HEK293T (cell line): ENCODE measurements at regions not wholly inside any gene's neighbourhood (a gene's known extent, or its start where the extent isn't known, plus 50 kb on each side); places are given as distances from the start of the nearest gene placed in this dataset.

Source experiments
- CTCF ChIA-PET: fragments of 350-600 bp; formaldehyde crosslinking; extraction: SDS; loops from one replicate; lab custom pipeline; 2021; ENCODE audit warnings: antibody characterized with exemption, inconsistent platforms; lab: Yijun Ruan, JAX
- POLR2A ChIA-PET: fragments of 350-600 bp; formaldehyde crosslinking; extraction: SDS; loops from one replicate; lab custom pipeline; 2020; ENCODE audit warnings: antibody characterized with exemption, inconsistent platforms; lab: Yijun Ruan, JAX
- DNase-seq: peaks from one replicate; pipeline ENCODE4 v3.0.0; 2012; ENCODE audit warnings: mixed read lengths; ENCODE audit errors: extremely low spot score
- ARNT ChIP-seq: fragments of 450-650 bp; IDR thresholded peaks from 2 replicates; pipeline ENCODE4 v1.6.1; 2017; ENCODE audit warnings: mild to moderate bottlenecking
- BHLHE40 ChIP-seq: fragments of 450-650 bp; IDR thresholded peaks from 2 replicates; pipeline ENCODE4 v1.6.1; 2016; ENCODE audit warnings: mild to moderate bottlenecking, moderate library complexity, borderline replicate concordance
- CTBP1 ChIP-seq: fragments of 450-650 bp; IDR thresholded peaks from 2 replicates; pipeline ENCODE4 v1.6.1; 2016; ENCODE audit warnings: borderline replicate concordance
- ELF4 ChIP-seq: fragments of 450-650 bp; IDR thresholded peaks from 2 replicates; pipeline ENCODE4 v1.6.1; 2017; ENCODE audit warnings: antibody characterized with exemption
- FOXA1 ChIP-seq: fragments of 450-650 bp; IDR thresholded peaks from 2 replicates; pipeline ENCODE4 v1.6.1; 2016; ENCODE audit warnings: mild to moderate bottlenecking
- FOXK2 ChIP-seq: fragments of 450-650 bp; IDR thresholded peaks from 2 replicates; pipeline ENCODE4 v1.6.1; 2016; ENCODE audit warnings: mild to moderate bottlenecking
- FOXM1 ChIP-seq: fragments of 450-650 bp; IDR thresholded peaks from 2 replicates; pipeline ENCODE4 v1.6.1; 2017; ENCODE audit warnings: mild to moderate bottlenecking, borderline replicate concordance
- L3MBTL2 ChIP-seq: fragments of 450-650 bp; conservative IDR thresholded peaks from 2 replicates; pipeline ENCODE4 v1.6.1; 2016; ENCODE audit warnings: mild to moderate bottlenecking
- LEF1 ChIP-seq: fragments of 450-650 bp; IDR thresholded peaks from 2 replicates; pipeline ENCODE4 v1.6.1; 2017; ENCODE audit warnings: mild to moderate bottlenecking, borderline replicate concordance
- NFRKB ChIP-seq: fragments of 450-650 bp; IDR thresholded peaks from 2 replicates; pipeline ENCODE4 v1.6.1; 2016; ENCODE audit warnings: mild to moderate bottlenecking, moderate library complexity
- PKNOX1 ChIP-seq: fragments of 450-650 bp; IDR thresholded peaks from 2 replicates; pipeline ENCODE4 v1.6.1; 2016
- SP1 ChIP-seq: fragments of 450-650 bp; IDR thresholded peaks from 2 replicates; pipeline ENCODE4 v1.6.1; 2017
- SUZ12 ChIP-seq: fragments of 450-650 bp; IDR thresholded peaks from 2 replicates; pipeline ENCODE4 v1.6.1; 2016; ENCODE audit warnings: mild to moderate bottlenecking
- TARDBP ChIP-seq: fragments of 450-650 bp; IDR thresholded peaks from 2 replicates; pipeline ENCODE4 v1.6.1; 2016

GRCh38 chr5:123813937-123814624 is 302.1 kb downstream of the CSNK1G3 start:
- ChIA-PET POLR2A (interaction anchor here (0.8 to 1.3 kb wide), 4 partner anchors 58 to 114 kb away, joined by 3 read pairs; no protein-coding TSS in a partner anchor), CTCF (no interaction called here)
- TF ChIP-seq PKNOX1 (peak; percentile 83), L3MBTL2 (no peak)
- peak; percentile 14 for DNase-seq

- no peak for DNase-seq
- ChIA-PET POLR2A (interaction anchor here (1.3 kb wide), 1 partner anchor 104 kb away, joined by 3 read pairs; no protein-coding TSS in a partner anchor), CTCF (no interaction called here)
- TF ChIP-seq NFRKB (no peak), SUZ12 (no peak), FOXA1 (no peak), L3MBTL2 (no peak), FOXM1 (no peak), SP1 (no peak), LEF1 (no peak), ELF4 (no peak), BHLHE40 (no peak)
Observed at GRCh38 chr5:123813264-123813663, 301.3 kb downstream of the CSNK1G3 start.

- CTCF ChIA-PET, result no interaction called here
- DNase-seq, result no peak
- no peak for TF ChIP-seq PKNOX1
- no peak for TF ChIP-seq SUZ12
- TF ChIP-seq TARDBP, result no peak
- TF ChIP-seq ARNT, result no peak
- no peak for TF ChIP-seq NFRKB
- no peak for TF ChIP-seq FOXM1
- no peak for TF ChIP-seq FOXA1
- no peak for TF ChIP-seq LEF1
- TF ChIP-seq L3MBTL2, result no peak
- POLR2A ChIA-PET, result no interaction called here
Observed at GRCh38 chr5:123811831-123812230, 299.9 kb downstream of the CSNK1G3 start.

GRCh38 chr5:123810746-123811340 is 298.9 kb downstream of the CSNK1G3 start:
- ChIA-PET POLR2A (no interaction called here), CTCF (interaction anchor here (0.6 to 0.8 kb wide), 2 partner anchors 9 to 68 kb away, joined by 3 to 4 read pairs; no protein-coding TSS in a partner anchor)
- no peak for TF ChIP-seq FOXK2
- DNase-seq, result no peak

- TF ChIP-seq L3MBTL2, result 0 out of 2 replicates have a peak, but pooled peaks have one; percentile 29
- TF ChIP-seq TARDBP, result no peak
- no peak for DNase-seq
- CTCF ChIA-PET, result interaction anchor here (0.8 kb wide), 1 partner anchor 68 kb away, joined by 4 read pairs; no protein-coding TSS in a partner anchor
- POLR2A ChIA-PET, result no interaction called here
Observed at GRCh38 chr5:123810253-123810652, 298.3 kb downstream of the CSNK1G3 start.

GRCh38 chr5:123809594-123810221 is 297.7 kb downstream of the CSNK1G3 start:
- TF ChIP-seq TARDBP, result no peak
- TF ChIP-seq SP1, result no peak
- TF ChIP-seq CTBP1, result peak; percentile 73; the same call in 1 of the 2 replicates
- no peak for TF ChIP-seq FOXM1
- TF ChIP-seq PKNOX1, result peak; percentile 96
- TF ChIP-seq FOXA1, result no peak
- TF ChIP-seq ARNT, result no peak
- CTCF ChIA-PET, result interaction anchor here (0.8 kb wide), 1 partner anchor 67 kb away, joined by 4 read pairs; no protein-coding TSS in a partner anchor
- DNase-seq, result peak; percentile 21
- POLR2A ChIA-PET, result no interaction called here
